PC-9 (cell line): ENCODE measurements at regions not wholly inside any gene's neighbourhood (a gene's known extent, or its start where the extent isn't known, plus 50 kb on each side); places are given as distances from the start of the nearest gene placed in this dataset.

Experiments used
- BruUV-seq: library from RNA; stranded (reverse); fragments of 400-500 nt; replicated peaks from 2 replicates; lab custom pipeline; 2021; lab: Mats Ljungman, UMichigan
- CTCF ChIA-PET: fragments of 300-600 bp; sonication (Branson Sonifier 250); formaldehyde crosslinking; loops from one replicate; lab custom pipeline; 2022; ENCODE audit warnings: antibody characterized with exemption; lab: Charles Lee
- POLR2A ChIA-PET: fragments of 300-600 bp; sonication (Branson Sonifier 250); formaldehyde crosslinking; loops from one replicate; lab custom pipeline; 2022; ENCODE audit warnings: antibody characterized with exemption; ENCODE audit not compliant: unreplicated experiment; lab: Charles Lee
- DNase-seq, 2 experiments: peaks; one replicate each; pipeline versions ENCODE4 v3.0.0 to v3.0.0-alpha.2; 2015 to 2022; ENCODE audit warnings: mixed read lengths in 1 of 2
- H2AFZ ChIP-seq: fragments of 200-600 bp; sonication (generic); 2 replicates; pipeline ENCODE4 v1.8.1; 2017; ENCODE audit warnings: antibody characterized with exemption
- H3F3A ChIP-seq: fragments of 200-600 bp; sonication (generic); 2 replicates; pipeline ENCODE4 v1.8.1; 2017; ENCODE audit warnings: antibody characterized with exemption, mild to moderate bottlenecking, low read depth; ENCODE audit not compliant: insufficient read depth
- H3K27ac ChIP-seq: fragments of 200-600 bp; sonication (generic); 2 replicates; pipeline ENCODE4 v1.6.1; 2016; ENCODE audit warnings: mixed run types
- H3K27me3 ChIP-seq: fragments of 200-600 bp; sonication (generic); 2 replicates; pipeline ENCODE4 v1.6.1; 2016; ENCODE audit warnings: low read depth, mixed run types; ENCODE audit not compliant: insufficient read depth
- H3K36me3 ChIP-seq: fragments of 200-600 bp; sonication (generic); 2 replicates; pipeline ENCODE4 v1.6.1; 2016; ENCODE audit warnings: low read depth, mixed run types
- H3K4me1 ChIP-seq: fragments of 200-600 bp; sonication (generic); replicated peaks from 2 replicates; pipeline ENCODE4 v1.6.1; 2016; ENCODE audit warnings: mixed run types; ENCODE audit not compliant: insufficient read depth
- H3K4me2 ChIP-seq: fragments of 200-600 bp; sonication (generic); 2 replicates; pipeline ENCODE4 v1.6.1; 2017; ENCODE audit warnings: mixed run types
- H3K4me3 ChIP-seq: fragments of 200-600 bp; sonication (generic); 2 replicates; pipeline ENCODE4 v1.6.1; 2016; ENCODE audit warnings: mixed run types
- H3K79me2 ChIP-seq: fragments of 200-600 bp; sonication (generic); 2 replicates; pipeline ENCODE4 v1.6.1; 2017; ENCODE audit warnings: low read depth, mixed run types
- H3K9me2 ChIP-seq: fragments of 200-600 bp; sonication (generic); 2 replicates; pipeline ENCODE4 v1.8.1; 2017; ENCODE audit warnings: mild to moderate bottlenecking; ENCODE audit not compliant: insufficient read depth
- H3K9me3 ChIP-seq: fragments of 200-600 bp; sonication (generic); 2 replicates; pipeline ENCODE4 v1.8.1; 2016; ENCODE audit warnings: low read depth; ENCODE audit not compliant: insufficient read depth
- H4K20me1 ChIP-seq: fragments of 200-600 bp; sonication (generic); 2 replicates; pipeline ENCODE4 v1.8.1; 2017; ENCODE audit not compliant: insufficient read depth
- CTCF ChIP-seq: fragments of 200-600 bp; sonication (generic); conservative IDR thresholded peaks from 2 replicates; pipeline ENCODE4 v1.6.1; 2017; ENCODE audit warnings: mixed run types, antibody characterized with exemption, mild to moderate bottlenecking, moderate library complexity
- EZH2 ChIP-seq: fragments of 200-600 bp; sonication (generic); IDR thresholded peaks from 2 replicates; pipeline ENCODE4 v1.8.0; 2017; ENCODE audit warnings: antibody characterized with exemption, low read depth
- intact Hi-C: fragments of 100-400 bp; cut with micrococcal nuclease; formaldehyde crosslinking; loops from one replicate; pipeline ENCODE4 v1.10.0; 2022; ENCODE audit not compliant: unreplicated experiment

- H2AFZ ChIP-seq: no peak overlapping the region
- H3K4me1 ChIP-seq: no peaks in the 10 kb centered on the region
- no peak for TF ChIP-seq EZH2
- no peak for TF ChIP-seq CTCF
- BruUV-seq: no TSS peak
- intact Hi-C loops: no loop called here
- no peaks in the 10 kb centered on the region for H3K79me2 ChIP-seq
- H3K9me3 ChIP-seq: no peaks in the 10 kb centered on the region
- ChIA-PET POLR2A (no interaction called here), CTCF (no interaction called here)
- no peaks in the 10 kb centered on the region for H3K27me3 ChIP-seq
- DNase-seq: no peak
- H3K27ac ChIP-seq: no peak overlapping the region
- H3F3A ChIP-seq: no peaks in the 10 kb centered on the region
- H3K9me2 ChIP-seq: no peaks in the 10 kb centered on the region
- H3K4me2 ChIP-seq: no peak overlapping the region
- H3K4me3 ChIP-seq: no peak overlapping the region
- no peaks in the 10 kb centered on the region for H4K20me1 ChIP-seq
- no peaks in the 10 kb centered on the region for H3K36me3 ChIP-seq
Measured at GRCh38 chr12:58154359-58154758, 213.0 kb downstream of the ATP23 start.

GRCh38 chr12:58156697-58157096 is 215.3 kb downstream of the ATP23 start:
- TF ChIP-seq CTCF: no peak
- no peak for TF ChIP-seq EZH2
- Histone ChIP-seq H3F3A (no peaks in the 10 kb centered on the region), H3K9me3 (no peaks in the 10 kb centered on the region), H4K20me1 (no peaks in the 10 kb centered on the region), H2AFZ (no peak overlapping the region), H3K27me3 (no peaks in the 10 kb centered on the region), H3K36me3 (no peaks in the 10 kb centered on the region), H3K27ac (no peak overlapping the region), H3K4me3 (no peak overlapping the region), H3K9me2 (no peaks in the 10 kb centered on the region), H3K4me2 (no peak overlapping the region), H3K79me2 (no peaks in the 10 kb centered on the region), H3K4me1 (no peaks in the 10 kb centered on the region)
- POLR2A ChIA-PET: no interaction called here
- CTCF ChIA-PET: no interaction called here
- BruUV-seq: no TSS peak
- DNase-seq: no peak
- intact Hi-C loops: no loop called here

- CTCF ChIA-PET: no interaction called here
- no TSS peak for BruUV-seq
- Histone ChIP-seq H4K20me1 (no peaks in the 10 kb centered on the region), H3K27me3 (no peaks in the 10 kb centered on the region), H3K9me3 (no peaks in the 10 kb centered on the region), H3K36me3 (no peaks in the 10 kb centered on the region), H3K27ac (no peak overlapping the region), H3K4me3 (no peak overlapping the region), H3K9me2 (no peaks in the 10 kb centered on the region), H3K79me2 (no peaks in the 10 kb centered on the region), H3F3A (no peaks in the 10 kb centered on the region), H3K4me1 (no peaks in the 10 kb centered on the region), H3K4me2 (no peak overlapping the region), H2AFZ (no peak overlapping the region)
- DNase-seq: no peak
- intact Hi-C loops: no loop called here
- TF ChIP-seq EZH2 (no peak), CTCF (no peak)
- POLR2A ChIA-PET: no interaction called here
Measured at GRCh38 chr12:58159941-58160340, 218.6 kb downstream of the ATP23 start.
